Natural killer cell (primary cell): ENCODE measurements at regions not wholly inside any gene's neighbourhood (a gene's known extent, or its start where the extent isn't known, plus 50 kb on each side); places are given as distances from the start of the nearest gene placed in this dataset.

Source experiments
- ATAC-seq, 3 donors: fragments of 150-1000 bp in 2 of 3; fragments of 200-7000 bp in 1 of 3; cut with Tn5 transposase; 1 replicate in 1 of 3; 2 replicates in 2 of 3; pipeline ENCODE4 v1.10.0; 2021; ENCODE audit warnings: mild to moderate bottlenecking in 2 of 3, moderate library complexity in 2 of 3
- DNase-seq, 2 donors: peaks; one replicate each; pipeline versions ENCODE4 v3.0.0 to v3.0.0-alpha.2; 2013 to 2021; ENCODE audit warnings: mixed read lengths in 1 of 2
- H3K27ac ChIP-seq: one replicate; pipeline ENCODE4 v1.5.1; 2013; ENCODE audit warnings: mild to moderate bottlenecking, low read length
- H3K27me3 ChIP-seq: one replicate; pipeline ENCODE4 v1.6.1; 2013; ENCODE audit warnings: low read length; ENCODE audit not compliant: control insufficient read depth, insufficient read depth
- H3K36me3 ChIP-seq: one replicate; pipeline ENCODE4 v1.6.1; 2013; ENCODE audit warnings: low read length; ENCODE audit not compliant: control insufficient read depth, insufficient read depth
- H3K4me1 ChIP-seq: one replicate; pipeline ENCODE4 v1.6.1; 2013; ENCODE audit warnings: low read length; ENCODE audit not compliant: control insufficient read depth, insufficient read depth
- H3K4me3 ChIP-seq: one replicate; pipeline ENCODE4 v1.5.1; 2013; ENCODE audit warnings: low read length
- H3K9me3 ChIP-seq: one replicate; pipeline ENCODE4 v1.6.1; 2013; ENCODE audit warnings: low read length; ENCODE audit not compliant: control insufficient read depth, insufficient read depth
- H3K27ac Mint-ChIP-seq, 2 donors: one replicate each; pipeline ENCODE4 v1.8.0; 2022; ENCODE audit warnings: mild to moderate bottlenecking in 2 of 2, mixed read lengths in 2 of 2, moderate library complexity in 1 of 2
- H3K27me3 Mint-ChIP-seq, 2 donors: one replicate each; pipeline ENCODE4 v1.8.0; 2022; ENCODE audit warnings: low read depth in 2 of 2, mixed read lengths in 2 of 2
- H3K36me3 Mint-ChIP-seq: one replicate; pipeline ENCODE4 v1.8.0; 2022; ENCODE audit warnings: mixed read lengths
- H3K4me1 Mint-ChIP-seq, 2 donors: one replicate each; pipeline ENCODE4 v1.8.0; 2022; ENCODE audit warnings: mixed read lengths in 2 of 2
- H3K4me3 Mint-ChIP-seq: one replicate; pipeline ENCODE4 v1.8.0; 2022; ENCODE audit warnings: mild to moderate bottlenecking, moderate library complexity, mixed read lengths
- H3K9me3 Mint-ChIP-seq, 2 donors: one replicate each; pipeline ENCODE4 v1.8.0; 2022; ENCODE audit warnings: mixed read lengths in 2 of 2
- CTCF ChIP-seq: fragments of 200-600 bp; IDR thresholded peaks from one replicate; pipeline ENCODE4 v1.8.0; 2022; ENCODE audit warnings: antibody characterized with exemption
- WGBS: methylation state at CpG from one replicate; pipeline ENCODE4 v1.1.7; 2013; ENCODE audit warnings: missing lambda C conversion rate; ENCODE audit not compliant: insufficient coverage; 5-methylcytosine and 5-hydroxymethylcytosine counted together
- intact Hi-C: fragments of 100-400 bp; cut with micrococcal nuclease; formaldehyde crosslinking; loops from one replicate; pipeline ENCODE4 v1.14.2; 2022

GRCh38 chr3:13715167-13715954 is 164.5 kb downstream of the WNT7A start:
- Histone ChIP-seq H3K27me3 (no peaks in the 10 kb centered on the region), H3K9me3 (no peaks in the 10 kb centered on the region), H3K36me3 (no peaks in the 10 kb centered on the region), H3K4me1 (no peaks in the 10 kb centered on the region), H3K27ac (no peak overlapping the region), H3K4me3 (no peak overlapping the region)
- intact Hi-C loops, result no loop called here
- WGBS, result 76% methylated on average over 4 of the region's 4 CpGs
- no peak for TF ChIP-seq CTCF
- no peak for ATAC-seq
- Mint-ChIP-seq H3K4me1 (no peaks in the 10 kb centered on the region), H3K9me3 (no peaks in the 10 kb centered on the region), H3K36me3 (no peaks in the 10 kb centered on the region), H3K27me3 (peaks cover 20 to 23% of the 10 kb centered on the region in 2 donors), H3K27ac (no peak overlapping the region), H3K4me3 (no peak overlapping the region)
- DNase-seq, result no peak

GRCh38 chr3:13714251-13714916 is 165.5 kb downstream of the FBLN2 start:
- H3K36me3 ChIP-seq, result no peaks in the 10 kb centered on the region
- TF ChIP-seq CTCF, result no peak
- Mint-ChIP-seq H3K4me1 (no peaks in the 10 kb centered on the region), H3K4me3 (no peak overlapping the region), H3K27ac (no peak overlapping the region), H3K36me3 (no peaks in the 10 kb centered on the region), H3K27me3 (peaks cover 23 to 33% of the 10 kb centered on the region in 2 donors), H3K9me3 (no peaks in the 10 kb centered on the region)
- intact Hi-C loops, result no loop called here
- H3K27me3 ChIP-seq, result no peaks in the 10 kb centered on the region
- ATAC-seq, result no peak
- no peaks in the 10 kb centered on the region for H3K9me3 ChIP-seq
- H3K27ac ChIP-seq, result no peak overlapping the region
- WGBS, result 79% methylated on average over 7 of the region's 7 CpGs
- DNase-seq, result no peak
- no peak overlapping the region for H3K4me3 ChIP-seq
- no peaks in the 10 kb centered on the region for H3K4me1 ChIP-seq

GRCh38 chr3:13713396-13713795 is 164.5 kb downstream of the FBLN2 start:
- intact Hi-C loops, result no loop called here
- Histone ChIP-seq H3K27me3 (no peaks in the 10 kb centered on the region), H3K9me3 (no peaks in the 10 kb centered on the region), H3K36me3 (no peaks in the 10 kb centered on the region), H3K27ac (no peak overlapping the region), H3K4me1 (no peaks in the 10 kb centered on the region), H3K4me3 (no peak overlapping the region)
- WGBS, result 88% methylated on average over 4 of the region's 4 CpGs
- H3K4me1 Mint-ChIP-seq, result no peaks in the 10 kb centered on the region
- H3K9me3 Mint-ChIP-seq, result peaks cover 0 to 2% of the 10 kb centered on the region in 2 donors
- H3K27me3 Mint-ChIP-seq, result peaks cover 29 to 42% of the 10 kb centered on the region in 2 donors
- no peak for TF ChIP-seq CTCF
- ATAC-seq, result no peak
- H3K4me3 Mint-ChIP-seq, result no peak overlapping the region
- no peak for DNase-seq
- no peak overlapping the region for H3K27ac Mint-ChIP-seq
- no peaks in the 10 kb centered on the region for H3K36me3 Mint-ChIP-seq
